ENCODE measurements at regions not wholly inside any gene's neighbourhood (a gene's known extent, or its start where the extent isn't known, plus 50 kb on each side); places are given as distances from the start of the nearest gene placed in this dataset.
"Not testable (repeated sequence)": the region's sequence is repeated elsewhere in the genome, so short reads cannot be mapped to it uniquely, and the experiment has no call there.

DNA sequence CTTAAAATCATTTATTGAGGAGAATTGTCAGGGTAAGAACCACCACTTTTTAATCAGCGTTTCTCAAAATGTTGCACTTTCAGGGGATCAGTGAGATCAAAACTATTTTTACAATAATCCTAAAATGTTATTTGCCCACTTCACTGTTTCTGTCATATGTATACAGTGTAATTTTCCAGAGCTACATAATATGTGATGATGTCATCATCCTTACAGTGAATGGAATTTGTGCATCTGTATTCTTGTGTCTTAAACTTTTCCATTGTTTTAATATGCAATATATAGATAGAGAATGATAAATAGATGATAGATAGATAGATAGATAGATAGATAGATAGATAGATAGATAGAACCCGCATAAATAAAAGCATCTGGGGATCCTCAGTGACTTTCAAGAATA is 518.0 kb downstream of the ADCYAP1 start:
- no peak for FAIRE-seq

DNA sequence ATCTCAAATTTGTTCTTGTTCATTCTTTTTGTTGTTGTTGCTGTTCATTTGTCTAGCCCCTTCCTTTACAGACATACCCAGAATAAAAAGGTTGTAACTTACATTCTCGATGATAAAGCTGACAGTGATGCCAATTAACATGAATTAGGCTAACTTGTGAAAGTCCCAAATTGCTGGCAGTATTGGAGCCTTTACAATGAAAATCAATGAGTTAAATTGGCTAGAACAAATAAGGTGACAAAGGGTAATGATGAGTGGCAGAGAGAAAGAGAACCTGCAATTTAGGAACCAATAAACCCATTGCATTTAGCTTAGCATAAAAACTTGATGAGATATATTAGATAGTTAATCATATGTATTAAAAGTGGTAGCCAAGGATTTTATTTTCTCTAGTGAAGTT is 521.0 kb downstream of the ADCYAP1 start:
- no peak for FAIRE-seq

DNA sequence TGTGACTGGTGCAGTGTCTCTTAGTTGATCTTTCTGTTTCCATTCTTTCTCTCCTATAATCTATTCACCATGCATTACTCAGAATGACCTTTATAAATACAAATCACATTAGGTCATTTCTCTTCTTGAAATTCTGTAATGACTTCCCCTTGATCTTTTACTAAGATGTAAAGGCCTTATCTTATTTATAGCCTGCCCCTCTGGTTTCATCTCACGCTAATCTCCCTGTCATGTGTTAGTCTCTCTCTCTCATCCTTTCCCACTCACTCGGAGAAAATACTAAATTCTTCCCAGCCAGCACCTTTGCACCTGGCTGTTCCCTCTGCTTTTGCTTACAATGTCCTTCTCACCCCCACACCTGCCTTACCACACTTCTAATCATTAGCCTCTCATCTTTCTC is 530.8 kb downstream of the ADCYAP1 start:
- no peak for FAIRE-seq

DNA sequence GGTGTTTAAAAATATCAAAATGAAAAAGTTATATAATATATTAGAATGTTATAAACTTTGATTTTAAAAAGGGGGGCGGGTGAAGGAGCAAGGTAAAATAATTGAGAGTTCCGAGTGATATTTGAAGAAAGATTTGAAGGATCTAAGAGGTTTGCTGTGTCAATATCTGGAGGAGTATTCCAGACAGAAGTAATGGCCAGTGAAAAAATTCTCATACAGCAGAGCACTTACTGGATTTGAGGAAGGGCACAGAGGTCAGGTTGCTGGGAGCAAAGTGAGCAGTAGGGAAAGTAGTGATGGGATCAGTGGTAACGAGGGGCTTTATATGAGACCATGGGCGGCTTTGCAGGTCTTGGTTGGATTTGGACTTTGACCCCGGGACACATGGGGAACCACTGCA is 531.5 kb downstream of the ADCYAP1 start:
- FAIRE-seq = no peak

DNA sequence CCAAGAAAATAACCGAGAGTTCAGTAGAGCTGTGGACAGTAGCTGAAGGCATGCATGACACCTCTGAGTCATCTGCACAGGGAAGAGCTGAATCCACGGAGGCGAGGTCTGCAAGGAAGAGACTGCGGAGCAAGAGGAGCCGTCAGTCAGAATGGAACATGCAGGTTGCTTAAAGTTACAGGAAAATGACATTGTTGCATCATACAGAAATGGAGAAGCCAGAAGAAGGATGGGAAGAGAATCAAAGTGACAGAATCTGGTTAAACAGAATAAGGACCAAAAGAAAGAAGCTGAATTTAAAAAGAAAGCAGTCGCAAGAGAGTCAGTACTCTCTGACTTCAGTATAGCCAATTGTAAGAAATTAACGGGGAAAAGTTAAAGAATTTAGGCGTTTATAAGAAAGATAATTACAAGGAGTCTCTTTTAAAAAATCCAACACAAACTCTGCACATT is 533.8 kb downstream of the ADCYAP1 start:
- no peak for FAIRE-seq

DNA sequence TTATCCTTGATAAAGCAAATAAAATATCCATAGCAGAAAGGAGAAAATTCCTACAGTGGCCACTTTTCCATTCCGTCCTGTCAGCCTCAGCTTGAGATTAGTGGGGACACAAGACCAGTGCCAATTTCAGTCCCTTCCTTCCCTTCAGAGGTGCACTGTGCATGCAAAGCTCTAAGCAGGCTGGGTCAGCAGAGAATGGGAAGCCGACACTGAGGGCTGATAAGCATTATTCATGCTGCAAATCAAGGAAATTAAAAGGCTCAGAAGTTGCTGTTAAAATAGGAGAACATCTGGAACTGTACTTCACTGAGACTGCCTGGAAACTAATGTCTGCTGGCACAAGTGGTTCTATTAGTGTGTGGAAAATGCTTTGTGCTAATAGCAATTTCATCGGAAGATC is 534.3 kb downstream of the ADCYAP1 start:
- no peak for FAIRE-seq

DNA sequence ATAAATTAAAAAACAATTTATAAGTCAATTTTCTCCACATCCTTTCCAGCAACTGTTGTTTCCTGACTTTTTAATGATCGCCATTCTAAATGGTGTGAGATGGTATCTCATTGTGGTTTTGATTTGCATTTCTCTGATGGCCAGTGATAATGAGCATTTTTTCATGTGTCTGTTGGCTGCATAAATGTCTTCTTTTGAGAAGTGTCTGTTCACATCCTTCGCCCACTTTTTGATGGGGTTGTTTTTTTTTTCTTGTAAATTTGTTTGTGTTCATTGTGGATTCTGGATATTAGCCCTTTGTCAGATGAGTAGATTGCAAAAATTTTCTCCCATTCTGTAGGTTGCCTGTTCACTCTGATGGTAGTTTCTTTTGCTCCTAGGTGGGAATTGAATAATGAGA is 539.4 kb downstream of the ADCYAP1 start:
- not testable (repeated sequence) for FAIRE-seq

DNA sequence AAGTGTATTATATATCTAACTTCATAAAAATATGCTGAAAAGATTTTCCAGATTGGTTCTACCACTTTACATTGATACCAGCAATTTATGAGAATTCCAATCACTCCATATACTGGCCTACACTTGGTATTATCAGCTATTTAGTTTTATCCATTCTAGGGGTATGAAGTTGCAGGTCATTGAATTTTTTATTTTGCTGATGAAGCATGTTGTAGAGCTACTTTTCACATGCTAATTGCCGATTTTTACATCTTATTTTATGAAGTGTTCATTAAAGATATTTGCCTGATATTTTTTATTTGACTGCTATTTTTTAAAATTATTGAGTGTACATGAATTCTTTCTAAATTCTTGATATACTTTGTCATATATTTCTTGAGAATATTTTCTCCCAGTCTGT is 542.1 kb downstream of the ADCYAP1 start:
- no peak for FAIRE-seq

DNA sequence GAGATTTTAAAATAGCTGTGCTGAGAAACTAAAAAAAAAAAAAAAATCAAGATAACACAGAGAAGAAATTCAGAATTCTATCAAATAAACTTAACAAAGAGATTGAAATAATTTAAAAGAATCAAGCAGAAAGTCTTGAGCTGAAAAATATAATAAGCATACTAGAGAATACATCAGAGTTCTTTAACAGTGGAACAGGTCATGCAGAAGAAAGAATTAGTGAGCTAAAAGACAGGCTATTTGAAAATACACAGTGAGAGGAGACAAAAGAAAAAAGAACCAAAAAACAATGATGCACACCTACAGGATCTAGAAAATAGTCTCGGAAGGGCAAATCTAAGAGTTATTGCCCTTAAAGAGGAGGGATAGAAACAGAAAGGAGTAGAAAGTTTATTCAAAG is 548.1 kb downstream of the ADCYAP1 start:
- FAIRE-seq = no peak

DNA sequence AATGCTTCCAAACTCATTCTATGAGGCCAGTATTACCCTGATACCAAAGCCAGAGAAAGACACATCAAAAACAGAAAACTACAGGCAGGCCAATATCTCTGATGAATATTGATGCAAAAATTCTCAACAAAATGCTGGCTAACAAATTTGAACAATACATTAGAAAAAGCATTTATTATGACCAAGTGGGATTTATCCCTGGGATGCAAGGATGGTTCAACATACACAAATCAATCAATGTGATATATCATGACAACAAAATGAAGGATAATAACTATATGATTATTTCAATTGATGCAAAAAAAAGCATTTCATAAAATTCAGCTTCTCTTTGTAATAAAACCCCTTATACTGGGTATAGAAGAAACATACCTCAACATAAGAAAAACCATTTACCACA is 550.9 kb downstream of the ADCYAP1 start:
- FAIRE-seq = no peak

DNA sequence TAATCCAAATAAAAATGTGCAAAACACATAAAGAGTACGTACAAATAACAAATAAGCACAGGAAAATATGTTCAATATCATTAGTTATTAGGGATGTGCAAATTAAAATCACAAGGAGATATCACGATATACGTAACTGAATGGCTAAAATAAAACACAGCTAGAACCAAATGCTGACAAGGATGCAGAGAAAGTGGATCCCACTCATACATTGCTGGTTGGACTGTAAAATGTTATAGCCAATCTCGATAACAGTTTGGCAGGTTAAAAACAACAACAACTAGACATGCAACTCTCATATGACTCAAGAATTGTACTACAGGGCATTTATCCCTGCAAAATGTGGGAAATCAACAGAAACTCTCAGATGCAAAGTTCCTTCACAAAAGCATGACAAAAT is 553.9 kb downstream of the ADCYAP1 start:
- FAIRE-seq = no peak

DNA sequence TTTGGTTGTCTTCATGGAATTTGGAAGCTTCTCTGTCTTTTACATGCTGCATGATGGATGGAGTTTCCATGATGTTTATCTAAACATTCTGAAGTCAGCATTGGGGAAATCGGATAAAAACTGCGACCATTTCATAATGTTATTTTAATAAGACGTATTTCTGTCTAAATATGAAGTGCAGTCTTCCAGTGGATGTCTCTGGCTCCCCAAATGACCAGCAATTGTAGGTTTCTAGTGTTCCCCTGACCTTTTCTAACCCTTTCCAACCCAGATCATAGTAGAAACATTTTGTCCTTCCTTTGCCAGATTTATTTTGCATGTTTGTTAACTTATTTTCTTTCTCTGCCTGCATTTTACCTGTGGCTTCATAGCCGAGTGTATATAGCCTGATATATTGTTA is 559.3 kb downstream of the ADCYAP1 start:
- FAIRE-seq = no peak

DNA sequence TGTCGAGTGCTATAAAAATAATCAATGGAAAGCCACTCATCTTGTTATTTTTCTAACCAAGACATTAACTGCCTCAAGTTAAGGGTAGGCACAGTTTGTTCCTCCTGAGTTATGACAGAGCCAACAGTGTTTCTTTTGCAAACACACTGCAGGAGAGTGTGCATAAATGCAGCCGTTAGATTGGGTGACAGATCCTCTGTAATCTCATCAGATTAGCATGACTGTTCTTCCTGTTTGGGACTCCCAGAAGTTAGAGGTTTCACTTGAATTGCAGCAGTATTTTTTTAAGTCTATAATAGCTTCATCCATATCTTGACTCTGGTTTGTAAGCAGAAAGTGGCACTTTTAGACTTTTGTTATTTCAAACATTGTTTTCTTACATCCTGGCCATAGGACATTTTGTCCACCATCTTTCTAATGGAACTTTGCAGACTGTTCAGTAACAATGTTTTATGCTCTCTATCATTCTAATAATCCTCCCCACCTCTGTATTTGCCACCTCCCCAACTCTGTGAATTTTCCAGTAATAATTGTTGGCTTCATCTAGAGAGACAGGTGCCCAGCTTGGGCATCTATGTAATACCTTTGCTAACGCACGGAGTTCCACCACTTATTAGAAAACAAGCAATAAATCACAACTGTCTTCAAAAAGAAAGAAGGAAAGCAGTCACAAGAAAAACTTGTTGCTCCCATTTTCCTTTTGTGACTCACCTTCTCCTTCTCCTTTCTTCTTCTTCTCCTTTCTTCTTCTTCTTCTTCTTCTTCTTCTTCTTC is 560.0 kb downstream of the ADCYAP1 start:
- no peak for FAIRE-seq

DNA sequence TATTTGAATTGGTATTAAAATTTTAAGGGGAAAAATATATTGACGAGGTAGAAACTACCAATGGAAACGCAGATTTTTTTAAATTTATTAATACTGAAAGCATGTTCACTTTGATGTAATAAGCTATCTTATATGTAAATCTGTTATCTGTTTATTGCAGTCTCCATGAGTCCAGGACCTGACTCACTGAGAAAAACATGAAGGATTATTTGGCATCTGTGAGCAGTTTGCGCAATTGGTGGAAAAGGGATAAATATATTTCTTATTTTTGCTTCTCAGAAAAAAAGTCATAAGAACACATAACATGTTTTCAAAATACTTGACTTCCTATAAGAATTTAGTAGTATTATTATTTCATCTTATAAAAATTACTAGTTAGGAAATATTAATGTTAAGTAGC is 561.4 kb downstream of the ADCYAP1 start:
- no peak for FAIRE-seq

DNA sequence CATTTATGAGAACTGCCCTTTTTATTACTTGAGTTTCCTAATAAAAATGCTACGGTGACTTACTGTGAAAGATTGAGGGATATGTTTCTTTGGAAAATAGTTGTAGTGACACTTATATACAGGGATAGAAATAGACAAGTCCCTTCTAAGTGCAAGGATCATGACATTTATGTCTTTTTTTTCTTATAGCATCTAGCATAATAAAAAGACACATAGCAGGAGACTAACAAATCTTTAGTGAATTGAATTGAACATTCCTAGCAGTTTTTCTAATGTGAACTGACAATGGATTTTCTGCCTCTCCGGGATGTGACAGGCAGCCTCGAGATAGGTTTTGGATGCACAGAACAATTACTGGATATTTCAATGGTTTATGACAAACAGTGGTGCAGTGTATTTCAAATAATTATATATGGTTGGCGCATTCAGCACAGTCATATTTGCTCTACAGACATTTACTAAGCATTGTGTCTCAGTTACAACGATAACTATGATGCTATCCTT is 562.8 kb downstream of the ADCYAP1 start:
- no peak for FAIRE-seq

DNA sequence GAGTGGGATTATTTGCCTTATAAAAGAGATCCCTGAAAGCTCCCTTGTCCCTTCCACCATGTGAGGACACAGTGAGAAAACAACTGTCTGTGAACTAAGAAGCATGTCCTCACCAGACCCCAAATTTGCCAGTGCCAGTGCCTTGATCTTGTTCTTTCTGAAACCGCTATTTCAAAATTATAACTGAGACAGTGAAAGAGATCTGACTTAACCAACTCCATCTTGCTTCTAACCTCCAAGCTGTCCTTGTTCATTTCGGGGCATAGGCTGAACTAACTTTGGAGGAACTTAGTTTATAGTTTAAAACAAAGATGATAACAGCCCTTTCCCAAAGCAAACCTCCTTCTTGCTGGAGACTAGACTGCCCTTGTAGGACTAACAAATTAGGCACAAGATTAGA is 563.9 kb downstream of the ADCYAP1 start:
- FAIRE-seq = no peak

DNA sequence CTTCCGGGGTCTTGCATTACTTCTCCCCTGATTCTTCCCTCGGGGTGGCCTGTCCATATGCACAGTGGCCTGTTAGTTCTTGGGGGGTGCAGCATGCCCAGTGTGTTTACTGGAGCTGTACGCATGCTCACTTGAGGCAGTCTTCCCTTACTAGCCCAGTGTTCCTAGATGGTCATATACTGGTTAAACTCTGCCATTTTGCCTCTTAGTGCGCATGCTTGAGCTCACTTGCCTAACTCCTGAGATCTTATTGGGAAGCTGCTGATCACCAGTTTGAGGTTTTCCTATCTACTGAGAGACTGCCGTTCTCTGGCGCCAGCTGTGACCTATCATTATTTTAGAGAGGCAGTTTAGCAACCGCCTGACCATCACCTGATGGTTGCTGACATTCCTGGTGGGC is 571.2 kb downstream of the ADCYAP1 start:
- FAIRE-seq = no peak

DNA sequence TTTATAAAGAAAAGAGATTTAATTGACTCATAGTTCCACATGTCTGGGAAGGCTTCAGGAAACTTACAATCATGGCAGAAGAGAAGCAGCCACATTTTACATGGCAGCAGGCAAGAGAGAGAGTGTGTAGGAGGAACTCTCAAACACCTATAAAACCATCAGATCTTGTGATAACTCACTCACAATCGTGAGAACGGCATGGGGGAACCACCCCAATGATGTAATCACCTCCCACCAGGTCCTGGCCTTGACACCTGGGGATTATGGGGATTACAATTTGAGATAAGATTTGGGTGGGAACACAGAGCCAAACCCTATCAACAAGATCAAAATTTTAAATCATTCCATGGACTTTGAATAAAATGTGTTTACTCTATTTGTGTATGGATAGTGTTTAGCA is 575.6 kb downstream of the ADCYAP1 start:
- no peak for FAIRE-seq

DNA sequence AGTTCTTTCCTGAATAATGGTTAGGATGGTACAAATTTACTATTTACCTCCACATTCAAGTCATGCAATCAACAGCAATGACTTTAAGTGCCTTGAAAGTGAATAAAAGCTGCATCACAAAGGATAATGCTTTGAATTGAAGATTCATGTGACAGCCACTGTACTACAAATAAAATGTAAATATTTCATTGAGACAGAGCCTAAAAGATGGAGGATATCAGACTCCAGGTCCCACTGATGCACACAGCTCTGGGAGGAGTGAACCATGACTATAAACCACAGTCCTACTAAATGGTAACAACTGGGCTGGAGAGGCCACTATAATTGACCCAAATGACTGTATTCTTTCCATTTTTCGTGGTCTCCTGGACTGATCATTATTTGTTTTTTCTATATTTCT is 576.9 kb downstream of the ADCYAP1 start:
- FAIRE-seq = no peak

DNA sequence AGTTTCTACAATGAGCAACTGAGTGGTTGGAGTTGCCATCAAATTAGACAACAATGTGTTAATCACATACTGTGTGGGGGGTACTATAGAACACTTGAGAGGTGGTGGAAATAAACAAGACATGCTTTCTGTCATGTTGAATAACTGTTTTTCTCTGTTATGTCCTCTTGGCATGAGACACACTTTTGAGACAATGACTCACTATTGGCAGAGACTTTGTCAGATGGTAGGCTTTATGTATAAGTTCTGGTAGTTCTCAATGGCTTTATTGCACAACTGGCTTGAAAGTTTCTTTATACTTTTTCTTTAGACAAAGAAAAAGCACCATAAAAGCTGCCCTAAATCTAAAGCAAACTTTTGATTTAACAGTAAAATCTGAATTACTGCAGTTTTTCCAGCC is 578.7 kb downstream of the ADCYAP1 start:
- FAIRE-seq = no peak

DNA sequence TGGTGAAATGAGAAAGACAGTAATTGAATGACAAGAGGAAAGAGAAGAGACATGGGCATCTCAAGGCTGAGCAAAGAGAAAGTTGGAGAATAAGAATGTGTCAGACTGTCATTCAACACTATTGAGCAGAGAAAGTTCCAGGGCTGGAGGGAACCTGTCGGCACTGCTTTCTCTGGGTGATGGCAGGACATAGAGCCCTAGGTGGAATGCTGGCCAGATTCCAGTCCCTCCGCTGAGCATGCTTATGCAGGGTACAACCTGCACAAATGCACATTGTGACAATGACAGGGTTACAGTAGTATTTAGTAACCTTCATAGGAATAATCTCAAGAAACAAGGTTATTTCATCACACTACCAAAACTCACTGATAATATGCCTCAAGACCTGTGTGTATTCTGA is 582.8 kb downstream of the ADCYAP1 start:
- no peak for FAIRE-seq

DNA sequence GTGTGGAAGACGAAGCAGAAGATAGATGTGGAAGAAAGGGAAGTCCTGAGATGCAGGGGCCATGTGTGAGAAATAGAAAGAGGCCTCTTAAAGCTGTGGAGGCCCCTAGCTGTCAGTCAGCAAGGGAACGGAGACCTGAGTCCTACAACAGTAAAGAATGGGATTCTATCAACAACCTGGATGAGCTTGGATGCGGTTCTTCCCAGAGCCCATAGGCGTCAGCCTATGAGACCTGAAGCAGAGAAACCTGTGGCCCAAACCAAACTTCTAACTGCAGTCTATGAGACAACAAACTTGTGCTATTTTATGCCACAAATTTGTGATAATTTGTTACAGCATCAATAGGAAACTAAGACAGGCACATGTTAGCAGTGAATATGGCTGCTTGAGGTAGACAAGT is 583.7 kb downstream of the ADCYAP1 start:
- FAIRE-seq = no peak

DNA sequence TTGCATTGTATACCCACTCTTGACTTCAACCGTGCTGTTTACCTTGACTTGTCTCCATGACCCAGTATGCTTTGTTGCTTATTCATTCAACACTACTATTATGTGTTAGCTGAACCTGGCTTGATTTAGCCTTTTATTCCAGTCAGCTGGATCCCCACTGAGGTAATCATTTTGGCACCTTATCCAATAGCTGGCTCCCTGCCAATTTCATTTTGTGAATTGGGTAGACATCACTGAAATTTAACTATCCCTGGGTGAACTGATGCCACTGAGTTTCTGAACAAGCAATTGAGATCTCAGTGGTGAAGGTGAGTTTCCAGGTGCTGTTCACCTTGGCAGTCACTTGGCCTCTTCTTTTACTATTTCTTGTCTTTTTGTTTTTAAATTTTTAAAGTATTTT is 584.3 kb downstream of the ADCYAP1 start:
- FAIRE-seq = no peak

DNA sequence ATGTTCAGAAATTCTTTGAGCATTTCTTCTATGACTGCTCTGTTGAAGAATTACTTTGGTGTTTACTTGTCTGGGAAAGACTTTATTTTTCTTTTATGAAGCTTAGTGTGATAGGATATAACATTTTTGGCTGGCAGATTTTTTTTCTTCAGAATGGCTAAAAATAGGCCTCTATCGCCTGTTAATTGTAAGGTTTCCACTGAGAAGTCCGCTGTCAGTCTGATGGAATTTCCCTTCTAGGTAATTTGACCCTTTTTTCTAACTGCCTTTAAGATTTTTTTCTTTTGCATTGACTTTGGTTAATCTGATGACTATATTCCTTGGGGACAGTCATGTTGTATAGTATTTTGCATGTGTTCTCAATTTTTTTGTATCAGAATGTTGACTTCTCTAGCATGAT is 590.7 kb downstream of the ADCYAP1 start:
- FAIRE-seq = no peak

DNA sequence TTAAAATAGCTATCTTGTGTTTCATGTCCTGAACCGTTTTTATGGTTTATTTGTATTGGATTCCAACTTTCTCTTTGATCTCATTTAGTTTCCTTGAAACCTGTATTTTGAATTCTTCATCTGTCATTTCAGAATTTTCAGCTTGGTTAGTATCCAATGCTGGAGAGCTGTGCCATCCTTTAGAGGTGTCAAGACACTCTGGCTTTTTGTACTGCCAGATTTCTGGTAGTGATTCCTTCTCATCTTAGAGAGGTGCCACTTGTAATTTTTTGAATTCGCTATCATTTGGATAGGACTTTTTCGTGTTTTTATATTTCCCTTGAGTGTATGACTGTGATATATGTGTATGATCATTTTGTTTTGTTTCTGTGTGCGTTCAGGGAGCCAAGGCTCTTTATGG is 591.4 kb downstream of the ADCYAP1 start:
- FAIRE-seq = no peak
